GM21717 (cell line): ENCODE measurements at regions not wholly inside any gene's neighbourhood (a gene's known extent, or its start where the extent isn't known, plus 50 kb on each side); places are given as distances from the start of the nearest gene placed in this dataset.
"Not testable (repeated sequence)": the region's sequence is repeated elsewhere in the genome, so short reads cannot be mapped to it uniquely, and the experiment has no call there.

Source experiments
- ATAC-seq: cut with Tn5 transposase; IDR thresholded peaks from one replicate; pipeline ENCODE4 v1.9.1; 2021; ENCODE audit warnings: mild to moderate bottlenecking, moderate library complexity; ENCODE audit not compliant: unreplicated experiment

DNA sequence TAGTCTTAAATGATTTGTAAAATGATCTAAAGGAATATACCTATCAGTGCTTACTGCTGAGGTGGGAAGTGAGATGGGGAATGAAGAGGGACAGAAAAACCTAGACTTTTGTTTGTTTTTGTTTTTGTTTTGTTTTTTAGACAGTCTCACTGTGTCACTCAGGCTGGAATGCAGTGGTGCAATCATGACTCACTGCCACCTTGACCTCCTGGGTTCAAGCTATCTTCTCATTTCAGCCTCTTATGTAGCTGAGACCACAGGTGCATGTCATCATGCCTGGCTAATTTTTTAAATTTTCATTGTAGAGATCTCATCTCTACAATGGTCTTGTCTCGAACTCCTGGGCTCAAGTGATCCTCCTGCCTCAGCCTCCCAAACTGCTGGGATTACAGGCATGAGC lies 116.4 kb upstream of the SEM1 start:
- no peak for ATAC-seq

- no peak for ATAC-seq
Measured at GRCh38 chr7:96827701-96828100, 118.1 kb upstream of the SEM1 start.

DNA sequence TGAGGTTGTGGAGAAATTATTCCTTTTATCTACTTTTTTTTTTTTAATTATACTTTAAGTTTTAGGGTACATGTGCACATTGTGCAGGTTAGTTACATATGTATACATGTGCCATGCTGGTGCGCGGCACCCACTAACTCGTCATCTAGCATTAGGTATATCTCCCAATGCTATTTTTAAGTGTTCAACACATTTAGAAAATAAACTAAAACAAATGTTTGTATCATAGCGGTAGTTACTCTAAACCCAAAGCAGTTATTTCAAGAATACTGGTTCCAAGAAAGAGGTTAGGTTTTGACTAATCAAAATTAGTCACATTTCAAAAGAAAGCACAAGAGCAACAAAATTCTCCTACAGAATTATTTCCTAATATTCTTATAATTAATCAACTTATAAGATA lies 119.5 kb upstream of the SEM1 start:
- not testable (repeated sequence) for ATAC-seq

DNA sequence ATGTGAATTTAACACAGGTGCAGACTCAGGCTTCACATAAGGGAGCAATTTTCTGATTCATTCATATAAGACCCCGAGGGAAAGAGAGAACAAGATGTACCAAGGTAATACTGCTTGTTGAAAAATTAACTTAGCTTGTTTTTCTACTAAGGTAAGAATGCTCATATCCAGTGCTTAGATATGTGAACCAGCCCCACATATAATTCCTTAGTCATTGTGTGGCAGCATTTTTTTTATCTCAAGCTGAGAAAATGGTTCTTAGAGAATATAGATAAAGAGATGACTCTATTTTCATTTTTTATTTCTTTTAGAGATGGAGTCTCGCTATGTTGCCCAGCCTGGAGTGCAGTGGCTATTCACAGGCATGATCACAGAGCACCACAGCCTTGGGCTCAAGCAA lies 121.8 kb upstream of the SEM1 start:
- ATAC-seq, result no peak

DNA sequence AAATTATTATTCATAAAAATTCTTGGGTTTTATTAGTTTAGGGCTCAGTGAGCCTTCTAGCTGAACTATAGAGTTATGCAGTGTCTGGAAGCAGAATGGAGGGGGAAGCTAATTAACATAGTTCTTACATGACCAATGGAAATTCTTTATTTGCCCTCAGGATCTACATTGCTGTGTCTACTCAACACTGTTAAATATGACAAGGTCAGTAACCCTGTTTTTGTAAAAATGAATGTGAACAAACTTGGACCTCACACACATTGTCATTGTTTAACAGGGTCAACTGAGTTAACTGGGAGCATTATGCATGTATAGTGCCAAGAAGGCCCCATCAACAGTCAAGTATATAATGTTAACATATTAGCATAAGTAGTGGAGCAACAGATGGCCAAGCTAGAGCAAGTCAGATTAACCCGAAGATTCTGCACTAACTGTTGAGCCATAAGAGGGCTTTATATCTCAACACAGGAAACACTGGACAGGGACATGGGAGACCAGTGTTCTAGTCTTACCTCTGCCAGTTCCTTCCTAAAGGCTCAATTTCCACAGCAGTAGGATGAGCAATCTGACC lies 122.5 kb upstream of the SEM1 start:
- ATAC-seq, result no peak

- no peak for ATAC-seq
Measured at GRCh38 chr7:96833676-96834453, 124.2 kb upstream of the SEM1 start.

GRCh38 chr7:96836456-96836855 lies 126.8 kb upstream of the SEM1 start:
- no peak for ATAC-seq

- peak; percentile 98 for ATAC-seq
Measured at GRCh38 chr7:96837593-96837992, 127.9 kb upstream of the SEM1 start.

DNA sequence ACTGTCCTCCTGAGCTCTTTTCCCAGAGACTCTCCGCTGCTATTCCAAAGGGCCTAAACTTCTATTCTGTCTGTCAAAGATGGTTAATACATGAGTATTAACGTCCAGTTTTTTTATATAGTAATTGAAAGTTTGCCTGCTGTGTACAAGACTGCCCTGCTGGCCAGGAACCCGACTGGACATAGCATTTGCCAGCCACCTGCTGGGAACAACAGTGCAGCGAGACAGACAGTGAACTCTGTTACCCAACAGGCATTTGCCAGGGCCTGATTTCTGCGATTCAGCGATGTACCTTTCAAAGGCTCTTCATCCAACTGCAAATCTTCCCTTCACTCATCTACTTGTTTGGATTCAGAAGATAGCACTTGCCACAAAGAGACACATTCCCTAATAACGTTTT lies 128.8 kb upstream of the SEM1 start:
- no peak for ATAC-seq

- no peak for ATAC-seq
Measured at GRCh38 chr7:96855139-96855538, 145.5 kb upstream of the SEM1 start.

DNA sequence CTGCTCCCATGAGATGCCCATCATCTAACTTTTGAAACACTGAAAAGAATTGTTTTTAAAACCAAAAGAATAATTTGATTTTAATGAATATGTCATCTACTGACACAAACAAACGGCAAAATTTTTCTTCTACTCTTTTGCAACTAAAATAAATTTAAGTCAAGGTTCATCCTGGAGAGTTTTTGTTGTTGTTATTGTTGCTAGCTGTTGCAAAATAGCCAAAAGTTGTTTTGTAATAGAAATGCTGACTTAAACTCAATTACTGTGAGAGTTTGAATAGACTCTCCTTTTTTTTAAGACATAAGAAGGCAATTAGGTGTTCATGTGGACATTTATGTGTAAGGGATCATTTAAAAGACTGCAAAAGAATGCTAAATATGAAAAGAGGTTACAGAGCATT lies 146.0 kb upstream of the SEM1 start:
- ATAC-seq, result no peak

DNA sequence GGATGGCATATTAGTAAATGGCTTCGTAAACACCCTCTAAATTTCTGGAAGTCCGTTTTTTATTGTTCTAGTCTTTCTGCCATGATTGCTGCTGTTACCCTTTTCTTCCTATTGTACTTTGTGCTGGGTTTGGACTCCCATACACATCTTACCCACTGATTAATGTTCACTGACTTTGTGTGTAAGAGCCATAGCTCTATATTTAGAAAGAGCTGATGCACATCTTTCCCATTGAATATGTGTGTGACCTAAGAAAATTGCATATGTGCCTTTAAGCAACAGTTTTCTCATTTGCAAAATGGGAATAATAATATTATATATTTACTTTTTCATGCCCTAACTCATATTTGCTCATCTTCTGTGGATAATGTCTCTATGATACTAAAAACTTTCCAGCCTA lies 135.8 kb upstream of the DLX6 start:
- no peak for ATAC-seq

GRCh38 chr7:96870185-96870584 lies 135.2 kb upstream of the DLX6 start:
- no peak for ATAC-seq

GRCh38 chr7:96870934-96871333 lies 134.4 kb upstream of the DLX6 start:
- no peak for ATAC-seq

DNA sequence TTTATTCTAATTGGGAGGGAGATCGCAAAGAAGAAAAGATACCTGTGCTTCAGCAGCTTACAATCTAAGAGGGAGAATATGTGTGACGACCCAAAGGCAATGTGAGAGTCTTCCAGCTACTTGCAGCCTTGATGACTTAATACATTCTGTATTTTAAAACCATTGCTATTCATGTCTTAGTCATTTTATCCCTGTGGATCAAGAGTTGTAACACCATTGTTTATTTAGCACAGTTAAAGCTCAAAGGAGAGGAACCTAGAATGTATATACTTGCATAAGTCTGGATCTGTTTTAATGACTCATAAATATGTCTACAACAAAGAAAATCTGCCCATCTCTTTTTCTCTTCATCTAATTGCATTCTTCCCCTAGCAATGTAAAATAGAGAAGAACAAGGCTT lies 117.9 kb upstream of the DLX6 start:
- no peak for ATAC-seq

DNA sequence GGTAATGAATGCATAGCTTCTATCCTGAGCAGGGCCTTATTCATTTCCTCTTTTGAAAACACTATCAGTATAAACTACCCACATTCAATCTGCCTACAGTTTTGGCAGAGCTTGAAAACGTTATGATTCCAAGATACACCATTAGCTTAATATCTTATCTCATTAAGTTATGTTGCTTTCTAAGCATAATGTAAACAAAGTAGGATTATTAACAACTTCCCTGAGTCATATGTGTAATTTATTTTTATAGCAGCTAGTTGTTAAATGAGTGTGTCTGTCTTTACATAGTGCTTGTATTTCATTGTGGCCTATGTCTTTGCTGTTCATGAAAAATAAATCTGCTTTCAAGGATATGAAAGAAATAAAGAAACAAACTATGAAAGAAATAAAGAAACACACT lies 106.2 kb upstream of the DLX6 start:
- no peak for ATAC-seq

GRCh38 chr7:96901822-96902445 lies 103.4 kb upstream of the DLX6 start:
- no peak for ATAC-seq

DNA sequence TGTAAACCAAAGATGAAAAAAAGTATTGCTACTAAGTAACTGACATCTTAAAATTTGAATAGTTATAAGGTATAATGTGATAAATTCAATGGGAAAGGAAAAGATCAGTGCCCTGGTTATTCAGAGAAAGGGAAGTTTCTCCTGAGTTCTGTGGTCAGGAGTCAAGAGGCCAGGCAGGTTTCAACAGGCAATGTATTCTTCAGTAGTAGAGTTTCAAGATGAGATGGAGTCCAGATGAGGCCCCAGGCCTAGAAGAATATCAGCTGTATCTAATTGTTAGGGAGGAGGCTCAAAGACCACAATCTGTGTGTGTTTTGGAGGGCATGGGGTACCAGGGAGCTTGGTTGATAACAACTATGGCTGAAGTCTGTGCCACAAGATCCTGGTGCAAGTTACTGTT lies 101.4 kb upstream of the DLX6 start:
- no peak for ATAC-seq

DNA sequence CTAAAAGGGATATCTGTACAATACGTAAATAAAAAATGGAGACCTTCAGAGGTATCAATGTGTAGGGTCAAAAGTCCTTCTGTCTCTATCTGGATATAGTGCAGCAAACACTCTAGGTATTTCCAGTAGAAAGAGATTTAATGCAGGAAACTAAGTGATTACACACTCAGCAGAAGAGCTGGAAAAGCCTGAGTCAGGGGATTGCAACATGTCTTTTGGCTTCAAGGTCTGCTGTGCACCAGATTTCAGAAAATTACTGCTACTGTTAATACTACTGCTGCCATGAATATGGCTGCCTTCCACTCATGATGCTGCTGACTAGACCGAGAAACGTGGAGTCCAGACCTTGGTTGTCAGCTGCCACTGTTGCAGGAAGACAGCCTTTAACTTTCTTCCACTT lies 94.9 kb upstream of the DLX6 start:
- ATAC-seq, result no peak

DNA sequence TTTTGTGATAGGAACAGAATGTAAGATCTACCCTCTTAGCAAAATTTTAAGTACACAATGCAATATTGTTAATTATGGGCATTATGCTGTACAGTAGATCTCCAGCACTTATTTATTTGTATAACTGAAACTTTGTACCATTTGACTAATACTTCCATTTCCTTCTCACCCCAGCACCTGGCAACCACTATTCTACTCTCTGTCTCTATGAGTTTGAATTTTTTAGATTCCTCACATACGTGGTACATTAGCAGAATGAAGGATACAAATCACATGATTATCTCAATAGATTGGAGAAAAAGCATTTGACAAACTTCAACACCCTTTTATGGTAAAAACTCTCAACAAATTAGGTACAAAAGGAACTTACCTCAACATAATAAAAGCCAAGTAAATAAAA lies 90.3 kb upstream of the DLX6 start:
- no peak for ATAC-seq

- ATAC-seq, result no peak
Measured at GRCh38 chr7:96920064-96920463, 85.3 kb upstream of the DLX6 start.

- ATAC-seq, result no peak
Measured at GRCh38 chr7:96920713-96921112, 84.6 kb upstream of the DLX6 start.
